PC-3 (cell line): ENCODE measurements at regions not wholly inside any gene's neighbourhood (a gene's known extent, or its start where the extent isn't known, plus 50 kb on each side); places are given as distances from the start of the nearest gene placed in this dataset.

Source experiments
- ATAC-seq: fragments of 200-7000 bp; cut with Tn5 transposase; 2 replicates; pipeline ENCODE4 v1.9.1; 2020; ENCODE audit warnings: mild to moderate bottlenecking, moderate library complexity
- BruUV-seq: library from RNA; stranded (reverse); fragments of 400-500 nt; replicated peaks from 2 replicates; lab custom pipeline; 2021; lab: Mats Ljungman, UMichigan
- CTCF ChIA-PET: fragments of 300-600 bp; sonication (Branson Sonifier 250); formaldehyde crosslinking; loops from one replicate; lab custom pipeline; 2022; ENCODE audit warnings: antibody characterized with exemption; lab: Charles Lee
- POLR2A ChIA-PET: fragments of 300-600 bp; sonication (Branson Sonifier 250); formaldehyde crosslinking; loops from one replicate; lab custom pipeline; 2022; ENCODE audit warnings: antibody characterized with exemption; ENCODE audit not compliant: unreplicated experiment; lab: Charles Lee
- DNase-seq: peaks from one replicate; pipeline ENCODE4 v3.0.0-alpha.2; 2015
- H2AFZ ChIP-seq: fragments of 300-600 bp; sonication (generic); 2 replicates; pipeline ENCODE4 v1.6.0; 2016; ENCODE audit warnings: antibody characterized with exemption, low read length
- H3F3A ChIP-seq: fragments of 300-600 bp; sonication (generic); one replicate; pipeline ENCODE4 v1.6.0; 2017; ENCODE audit warnings: antibody characterized with exemption, low read length, control low read depth, mild to moderate bottlenecking; ENCODE audit not compliant: unreplicated experiment
- H3K27ac ChIP-seq: fragments of 300-600 bp; sonication (generic); 2 replicates; pipeline ENCODE4 v1.5.1; 2016; ENCODE audit warnings: mild to moderate bottlenecking, low read length
- H3K27me3 ChIP-seq: fragments of 300-600 bp; sonication (generic); 2 replicates; pipeline ENCODE4 v1.6.1; 2016; ENCODE audit warnings: low read length, mixed read lengths
- H3K36me3 ChIP-seq: fragments of 300-600 bp; sonication (generic); 2 replicates; pipeline ENCODE4 v1.6.1; 2016; ENCODE audit warnings: low read depth, mixed run types, low read length, mixed read lengths
- H3K4me1 ChIP-seq: fragments of 300-600 bp; sonication (generic); 2 replicates; pipeline ENCODE4 v1.5.1; 2016; ENCODE audit warnings: low read length; ENCODE audit not compliant: insufficient read depth
- H3K4me2 ChIP-seq: fragments of 300-600 bp; sonication (generic); 2 replicates; pipeline ENCODE4 v1.6.0; 2016; ENCODE audit warnings: low read length
- H3K4me3 ChIP-seq: fragments of 300-600 bp; sonication (generic); 2 replicates; pipeline ENCODE4 v1.5.1; 2016; ENCODE audit warnings: mild to moderate bottlenecking, low read length, mixed read lengths
- H3K79me2 ChIP-seq: fragments of 300-600 bp; sonication (generic); 2 replicates; pipeline ENCODE4 v1.6.1; 2017; ENCODE audit warnings: low read length, mixed read lengths
- H3K9ac ChIP-seq: fragments of 300-600 bp; sonication (generic); 2 replicates; pipeline ENCODE4 v1.6.0; 2016; ENCODE audit warnings: mild to moderate bottlenecking, low read length
- H3K9me2 ChIP-seq: fragments of 300-600 bp; sonication (generic); replicated peaks from 2 replicates; pipeline ENCODE4 v1.6.1; 2016; ENCODE audit warnings: mixed run types, low read length, mixed read lengths
- H3K9me3 ChIP-seq: fragments of 300-600 bp; sonication (generic); 2 replicates; pipeline ENCODE4 v1.6.1; 2016; ENCODE audit warnings: low read length, mixed read lengths
- H4K20me1 ChIP-seq: fragments of 300-600 bp; sonication (generic); 2 replicates; pipeline ENCODE4 v1.6.1; 2016; ENCODE audit warnings: low read length, mixed read lengths
- CTCF ChIP-seq: fragments of 300-600 bp; sonication (generic); conservative IDR thresholded peaks from 2 replicates; pipeline ENCODE4 v1.5.1; 2017; ENCODE audit warnings: antibody characterized with exemption, low read depth, mild to moderate bottlenecking, low read length
- EZH2 ChIP-seq: fragments of 300-600 bp; sonication (generic); IDR thresholded peaks from one replicate; pipeline ENCODE4 v1.6.1; 2017; ENCODE audit warnings: antibody characterized with exemption, mild to moderate bottlenecking, low read length; ENCODE audit not compliant: unreplicated experiment
- EZH2phosphoT487 ChIP-seq: fragments of 300-600 bp; sonication (generic); IDR thresholded peaks from 2 replicates; pipeline ENCODE4 v1.6.1; 2018; ENCODE audit warnings: mild to moderate bottlenecking, antibody characterized with exemption, low read length, borderline replicate concordance
- intact Hi-C: fragments of 100-400 bp; cut with micrococcal nuclease; formaldehyde crosslinking; loops from 2 replicates; pipeline ENCODE4 v1.9.0; 2023

- intact Hi-C loops = no loop called here
- TF ChIP-seq CTCF = no peak
- no peak for TF ChIP-seq EZH2
- TF ChIP-seq EZH2phosphoT487 = no peak
- no TSS peak for BruUV-seq
- Histone ChIP-seq H3K9me3 (no peaks in the 10 kb centered on the region), H4K20me1 (no peaks in the 10 kb centered on the region), H3K4me2 (no peak overlapping the region), H3K79me2 (no peaks in the 10 kb centered on the region), H3K9ac (no peak overlapping the region), H3K27ac (no peak overlapping the region), H2AFZ (no peak overlapping the region), H3K9me2 (no peaks in the 10 kb centered on the region), H3K4me1 (no peaks in the 10 kb centered on the region), H3K27me3 (no peaks in the 10 kb centered on the region), H3K36me3 (no peaks in the 10 kb centered on the region), H3K4me3 (no peak overlapping the region), H3F3A (no peaks in the 10 kb centered on the region)
- ChIA-PET POLR2A (no interaction called here), CTCF (no interaction called here)
- no peak for DNase-seq
- no peak for ATAC-seq
Measured at GRCh38 chr1:89472886-89473417, 51.7 kb upstream of the LRRC8B start.
